Germinal center (tissue), 1 donor: ENCODE measurements at regions not wholly inside any gene's neighbourhood (a gene's known extent, or its start where the extent isn't known, plus 50 kb on each side); places are given as distances from the start of the nearest gene placed in this dataset.

Source experiments
- DNase-seq: peaks from one replicate; pipeline ENCODE4 v3.0.0; 2012; ENCODE audit warnings: mixed read lengths, low spot score

DNA sequence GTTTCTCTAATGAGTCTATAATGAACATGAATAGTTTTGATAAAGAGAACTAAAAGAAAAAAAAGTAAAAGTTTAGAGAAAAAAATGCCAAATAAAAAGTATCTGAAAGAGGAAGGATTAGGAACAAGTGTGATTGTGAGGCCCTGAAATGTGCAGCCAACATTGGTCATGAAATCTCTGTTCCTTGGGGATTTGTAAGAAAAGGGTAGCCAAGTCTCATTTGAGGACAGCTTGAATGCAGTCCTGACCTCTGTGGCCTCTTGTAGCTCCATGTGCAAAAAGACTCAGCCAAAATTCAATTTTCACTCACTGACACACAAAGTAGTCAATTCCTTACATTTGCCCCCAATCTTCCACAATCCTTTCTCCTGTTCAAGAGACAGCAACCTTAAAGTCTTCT, 167.9 kb downstream of the KLF12 start:
- no peak for DNase-seq

DNA sequence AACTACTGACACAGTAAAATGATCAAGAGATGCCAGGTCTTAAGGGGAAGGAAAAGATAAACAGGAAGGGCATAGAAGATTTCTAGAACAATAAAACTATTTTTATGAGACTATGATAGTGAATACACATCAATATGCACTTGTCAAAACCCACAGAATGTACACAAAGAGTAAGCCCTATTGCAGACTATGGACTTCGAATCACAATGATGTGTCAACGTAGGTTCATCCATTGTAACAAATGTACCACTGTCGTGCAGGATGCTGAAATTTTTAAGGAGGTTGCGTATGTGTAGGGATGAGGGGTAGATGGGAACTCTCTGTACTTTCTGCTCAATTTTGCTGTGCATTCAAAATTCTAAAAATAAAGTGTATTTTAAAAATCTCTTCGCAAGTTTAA, 171.9 kb downstream of the KLF12 start:
- no peak for DNase-seq

DNA sequence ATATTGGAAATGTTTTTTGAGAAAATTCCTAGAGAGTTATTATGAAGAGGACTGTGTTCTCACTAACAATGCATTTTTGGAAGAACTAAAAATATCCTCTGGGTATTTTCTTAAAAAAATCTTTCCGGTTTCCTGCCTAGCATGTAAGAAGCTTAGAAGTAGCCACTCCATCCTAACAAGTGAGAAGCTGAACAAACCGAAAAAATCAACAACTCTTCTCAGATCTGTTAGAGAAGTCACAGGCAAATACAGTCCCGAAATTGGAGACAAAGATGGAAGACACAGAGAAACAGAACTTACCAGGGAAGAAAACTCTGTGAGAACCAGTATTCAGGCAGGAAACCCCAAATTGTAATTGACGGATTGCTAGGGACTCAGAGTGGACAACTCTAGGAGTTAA, 173.0 kb downstream of the KLF12 start:
- DNase-seq: no peak

DNA sequence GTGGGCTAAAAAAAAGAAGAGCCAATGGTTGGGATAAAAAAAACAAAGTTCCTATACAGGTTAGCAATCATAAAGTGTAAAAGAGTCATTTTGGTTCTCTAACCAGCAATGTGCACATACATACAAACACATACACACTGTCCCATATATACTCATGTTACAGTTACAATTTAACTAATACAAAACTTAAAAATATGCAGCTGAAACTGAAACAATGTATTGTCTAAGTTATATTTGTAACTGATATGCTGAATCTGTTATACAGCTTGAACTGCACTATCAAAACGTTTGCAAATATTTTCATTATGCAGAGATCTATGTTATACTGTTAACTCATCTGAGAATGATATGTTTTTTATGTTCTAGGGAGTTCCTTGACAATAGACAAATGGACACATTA, 173.7 kb downstream of the KLF12 start:
- no peak for DNase-seq

DNA sequence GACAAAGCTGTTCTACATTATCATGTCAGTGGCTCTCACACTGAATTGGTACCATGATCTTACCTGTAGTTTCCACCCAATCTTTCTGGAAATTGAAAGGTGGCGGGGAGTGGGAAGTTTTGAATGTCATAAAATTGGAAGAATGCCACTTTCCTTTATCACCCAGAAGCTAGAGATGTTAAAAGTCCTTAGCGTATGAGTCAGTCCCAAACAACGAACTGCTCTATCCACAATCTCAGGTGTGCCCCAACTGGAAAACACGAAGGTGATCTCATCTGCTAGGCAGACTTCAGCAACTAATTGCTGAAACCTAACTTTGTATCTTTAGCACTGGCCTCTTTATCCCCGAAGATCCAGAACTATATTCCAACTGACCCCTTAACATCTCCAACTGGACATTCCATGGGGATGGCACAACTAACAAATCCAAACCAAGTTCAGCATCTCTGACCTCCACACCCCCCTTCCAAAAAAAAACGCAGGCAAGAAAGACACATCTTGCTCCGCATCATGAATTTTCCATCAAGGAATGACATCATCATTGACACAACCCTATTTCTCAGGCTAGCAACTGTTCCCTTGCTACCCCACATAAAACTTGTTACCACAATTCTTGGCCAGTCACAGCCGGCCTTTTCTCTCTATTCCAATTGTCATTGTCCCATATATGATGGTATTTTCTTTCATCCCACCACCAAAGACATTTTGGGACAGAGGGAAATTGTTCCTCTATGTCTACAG, 175.4 kb downstream of the KLF12 start:
- no peak for DNase-seq

DNA sequence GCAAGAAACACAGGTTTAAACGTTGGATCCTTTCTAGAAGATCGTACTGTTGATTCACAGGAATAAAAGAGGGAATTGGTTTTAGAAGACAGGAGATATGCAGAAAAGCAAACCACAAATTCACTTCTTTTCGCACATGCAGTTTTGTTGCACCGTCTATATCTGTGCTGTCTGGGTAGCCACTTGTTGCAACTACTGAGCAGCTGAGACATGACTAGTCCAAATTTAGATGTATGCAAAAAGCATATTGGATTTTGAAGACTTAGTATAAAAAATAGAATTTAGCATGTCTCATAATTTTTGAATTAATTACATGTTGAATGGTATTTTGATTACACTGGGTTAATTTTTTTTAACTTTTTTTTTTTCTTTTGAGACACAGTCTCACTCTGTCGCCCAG, 176.3 kb downstream of the KLF12 start:
- no peak for DNase-seq

DNA sequence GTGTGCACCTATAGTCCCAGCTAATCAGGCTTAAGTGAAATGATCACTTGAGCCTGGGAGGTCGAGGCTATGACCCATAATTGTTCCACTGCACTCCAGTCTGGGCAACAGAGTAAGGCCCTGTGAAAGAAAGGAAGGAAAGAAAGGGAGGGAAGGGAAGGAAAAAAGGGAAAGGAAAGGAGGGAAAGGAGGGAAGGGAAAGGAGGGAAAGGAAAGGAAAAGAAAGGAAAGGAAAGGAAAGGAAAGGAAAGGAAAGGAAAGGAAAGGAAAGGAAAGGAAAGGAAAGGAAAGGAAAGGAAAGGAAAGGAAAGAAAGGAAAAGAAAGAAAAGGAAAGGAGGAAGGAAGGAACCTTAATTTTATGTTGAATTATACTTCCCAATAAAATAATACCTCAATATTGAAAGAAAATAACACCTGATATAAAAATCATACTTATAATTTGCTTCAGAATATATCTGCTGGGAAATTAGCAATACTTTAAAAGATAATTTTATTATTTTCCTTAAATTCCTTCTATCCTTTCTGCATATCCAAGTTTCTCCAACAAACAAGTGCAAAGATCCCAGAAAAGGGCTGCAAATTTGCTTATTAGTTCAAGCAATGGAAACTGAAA, 177.3 kb downstream of the KLF12 start:
- DNase-seq: no peak

DNA sequence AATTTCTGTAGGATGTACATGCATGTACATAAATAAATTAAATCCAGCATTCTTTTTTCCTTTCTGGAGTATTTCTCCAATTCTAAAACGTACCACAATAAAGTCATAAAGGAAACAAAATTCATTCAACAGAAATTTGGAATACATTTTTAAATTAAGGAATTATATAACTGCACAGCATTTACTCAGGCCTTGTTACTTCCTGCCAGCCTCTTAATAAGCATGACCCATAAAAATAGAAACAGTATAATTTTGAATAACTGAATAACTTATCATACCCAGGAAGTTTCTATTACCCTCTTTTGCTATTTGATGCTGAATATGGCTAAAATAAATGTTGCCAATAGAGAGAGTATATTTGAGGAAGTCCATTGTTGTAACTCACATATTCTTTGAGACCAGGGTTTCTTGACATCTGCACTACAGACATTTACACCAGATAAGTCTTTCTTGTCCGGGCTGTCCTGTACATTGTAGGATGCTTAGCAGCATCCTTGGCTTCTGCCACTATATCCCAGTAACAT, 178.2 kb downstream of the KLF12 start:
- DNase-seq: peak; percentile 23

DNA sequence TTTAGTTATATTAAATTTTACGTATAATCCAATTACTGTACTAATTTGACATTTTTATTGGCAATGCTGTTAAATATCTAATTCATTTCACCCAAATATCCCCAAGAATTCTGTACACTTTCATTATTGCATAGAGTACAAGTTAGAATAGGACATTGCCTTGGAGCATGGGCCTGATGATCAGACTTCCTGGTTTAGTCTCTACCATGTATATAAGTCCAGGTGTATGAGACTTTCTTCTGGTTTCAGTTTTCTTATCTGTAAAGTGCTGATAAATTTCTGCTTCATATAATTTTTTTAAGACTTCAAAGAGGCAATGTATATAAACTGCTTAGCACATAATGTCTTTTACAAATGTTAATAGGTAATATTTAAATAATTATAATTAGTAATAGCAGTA, 179.4 kb downstream of the KLF12 start:
- DNase-seq: no peak

DNA sequence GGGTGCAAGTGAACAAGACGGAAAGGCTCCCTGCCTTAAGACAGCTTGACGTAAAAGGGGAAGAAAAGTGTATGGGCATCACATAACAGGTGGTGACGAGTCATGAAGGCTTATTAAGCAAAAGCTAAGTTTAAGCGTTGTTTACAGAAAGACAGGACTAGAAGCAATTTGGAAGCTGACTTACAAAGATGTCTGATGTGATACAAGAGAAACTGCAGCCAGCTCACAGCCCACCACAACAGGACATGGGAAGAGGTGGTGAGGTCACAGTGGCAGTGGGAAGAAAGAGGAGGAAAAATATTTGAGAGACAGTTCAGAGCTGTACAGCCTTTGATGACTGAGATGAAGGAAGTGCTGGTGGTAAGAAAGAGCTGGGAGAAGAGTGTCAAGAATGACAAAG, 181.6 kb downstream of the KLF12 start:
- no peak for DNase-seq

DNA sequence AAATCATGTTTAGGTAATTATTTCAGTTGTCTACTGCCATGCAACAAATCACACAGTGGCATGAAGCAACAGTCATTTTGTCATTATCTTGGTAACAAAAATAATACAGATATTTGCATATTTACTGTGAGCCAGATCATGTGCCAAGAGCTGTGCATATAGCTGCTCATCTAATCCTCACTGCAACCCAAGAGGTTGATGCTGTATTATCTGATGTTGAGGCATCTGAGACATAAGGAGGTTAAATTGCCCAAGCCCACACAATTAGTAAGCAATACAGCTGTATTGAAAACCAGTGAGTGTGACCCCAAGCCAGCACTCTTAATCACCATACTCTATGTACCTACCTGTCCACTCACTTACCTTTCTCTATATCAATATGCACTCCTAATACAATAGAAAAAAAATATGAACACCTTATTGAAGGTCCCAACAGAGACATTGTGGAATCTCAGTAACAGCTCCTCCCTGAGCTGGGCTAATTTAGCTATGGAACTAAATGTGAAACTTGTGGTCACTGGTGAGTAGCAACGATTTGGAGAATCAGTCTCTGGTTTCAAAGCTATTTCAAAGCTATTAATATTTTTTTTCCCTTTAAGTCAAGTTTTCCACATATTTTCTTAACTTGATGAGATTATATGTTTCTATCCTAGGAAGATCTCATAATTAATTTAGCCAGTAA, 185.2 kb downstream of the KLF12 start:
- DNase-seq: no peak

DNA sequence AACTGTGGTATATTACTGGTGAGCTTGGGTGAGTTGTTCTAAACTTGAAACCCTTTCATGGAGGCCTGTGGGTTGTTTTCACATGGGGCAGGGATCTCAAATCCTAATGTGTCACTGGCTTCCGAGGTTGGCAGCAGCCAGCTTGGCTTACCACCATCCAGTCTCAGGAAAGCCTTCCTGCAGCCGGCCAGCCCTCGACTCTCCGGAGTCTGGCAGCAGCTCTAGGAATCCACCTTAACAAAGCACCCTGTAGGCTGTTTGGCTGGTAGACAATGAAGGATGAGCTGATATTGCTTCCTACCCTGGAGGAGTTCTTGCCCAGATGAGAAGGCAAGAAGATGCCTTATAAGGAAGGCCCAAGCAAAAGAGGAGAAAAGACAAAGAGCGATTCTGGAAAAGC, 188.3 kb downstream of the KLF12 start:
- no peak for DNase-seq

DNA sequence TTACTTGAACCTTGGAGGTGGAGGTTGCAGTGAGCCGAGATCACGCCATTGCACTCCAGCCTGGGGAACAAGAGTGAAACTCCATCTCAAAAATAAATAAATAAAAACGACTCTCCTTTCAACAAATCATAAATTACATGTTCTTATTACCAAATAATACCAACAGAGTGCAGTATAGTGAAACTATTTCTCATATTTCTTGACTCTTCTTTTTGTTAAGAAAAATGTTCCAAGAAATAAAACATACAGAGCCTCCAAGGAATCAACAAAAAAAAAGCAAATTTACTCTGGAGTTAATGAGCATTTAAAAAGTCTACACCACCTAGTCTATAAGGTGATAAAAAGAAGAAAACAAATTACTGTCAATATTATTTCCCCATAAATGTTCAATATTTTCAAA, 188.8 kb downstream of the KLF12 start:
- no peak for DNase-seq

DNA sequence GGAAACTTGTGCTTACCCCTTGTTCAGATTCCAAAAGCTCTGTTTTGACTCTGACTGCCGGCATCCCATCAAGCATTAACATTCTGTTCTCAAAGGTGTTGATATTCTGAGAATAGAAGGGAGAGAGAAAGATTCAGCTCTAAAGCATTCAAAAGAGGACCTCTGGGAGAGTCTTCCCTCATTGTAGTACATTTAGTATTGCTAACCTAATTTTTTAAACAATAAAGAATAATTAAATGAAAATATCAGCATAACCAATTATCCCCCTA, 190.3 kb downstream of the KLF12 start:
- DNase-seq: no peak

DNA sequence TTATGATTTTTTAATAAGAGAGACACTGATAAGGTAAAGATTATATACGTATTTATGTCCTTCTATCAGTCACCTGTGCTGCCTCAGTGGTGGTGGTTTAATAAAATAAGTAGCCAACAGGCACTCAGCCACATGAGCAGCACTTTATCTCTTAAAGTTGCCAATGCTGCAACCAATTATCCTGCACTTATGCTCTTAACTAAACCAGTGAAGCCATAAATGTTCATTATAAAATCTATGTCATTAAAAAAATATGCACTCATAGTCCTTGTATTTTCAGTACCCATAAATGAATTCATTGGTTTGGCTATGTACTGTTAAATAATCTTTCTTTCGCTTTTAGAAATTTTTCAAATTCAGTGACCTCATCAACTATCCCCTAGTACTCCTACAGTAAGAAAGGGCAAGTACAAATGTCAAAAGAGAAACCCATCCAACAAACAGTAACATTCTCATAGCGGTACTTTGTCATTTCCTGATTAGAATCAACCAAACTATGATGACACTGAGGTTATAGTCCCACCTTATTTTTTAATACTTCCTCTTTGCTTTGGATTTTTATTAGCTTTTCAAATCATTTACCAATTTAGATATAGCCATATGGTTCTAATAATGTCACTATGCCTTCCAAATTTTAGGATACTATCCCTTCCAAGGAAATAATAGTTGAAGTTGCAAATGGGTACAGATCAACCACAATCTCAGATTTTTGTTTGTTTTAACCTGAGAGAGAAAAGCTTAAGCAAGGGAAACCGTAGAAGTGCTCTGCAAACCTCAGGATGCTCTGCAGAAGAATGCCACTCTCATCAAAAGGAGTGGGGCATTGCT, 190.9 kb downstream of the KLF12 start:
- DNase-seq: no peak

DNA sequence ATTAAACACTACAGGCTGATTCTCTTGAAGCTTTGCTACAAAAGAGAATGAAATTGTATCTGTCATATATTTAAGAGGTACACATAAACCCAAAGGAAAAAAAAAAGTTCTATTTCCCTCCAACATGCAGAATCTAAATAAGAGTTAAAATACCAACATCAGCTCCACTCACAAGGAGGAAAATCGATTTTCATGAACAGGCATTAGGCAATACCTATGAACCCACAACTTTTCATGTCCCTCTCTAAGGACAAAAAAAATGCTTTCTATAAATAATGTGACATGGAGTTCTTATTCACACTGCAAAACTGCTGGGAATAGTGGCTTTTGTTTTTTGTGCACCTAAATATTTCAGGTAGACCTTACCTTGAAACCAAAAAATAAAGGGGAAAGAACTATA, 192.5 kb downstream of the KLF12 start:
- DNase-seq: no peak

DNA sequence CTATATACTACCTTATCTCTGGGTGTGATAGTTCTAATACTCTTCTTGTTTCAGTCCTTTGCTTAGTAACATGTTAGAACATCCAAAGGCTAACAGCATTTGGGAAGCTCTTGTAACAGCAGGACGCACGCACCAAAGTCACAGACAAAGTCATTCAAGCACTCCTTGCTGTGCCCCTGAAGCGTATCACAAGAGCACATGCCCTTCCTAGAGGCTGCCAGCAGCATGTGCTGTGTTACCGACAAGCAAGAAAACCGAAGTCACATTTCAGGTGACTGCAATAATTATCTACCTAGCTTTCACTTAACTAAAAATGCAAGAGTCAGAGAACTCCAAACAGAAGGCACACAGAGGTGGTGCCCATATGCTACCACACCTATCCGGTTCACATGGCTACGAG, 194.1 kb downstream of the KLF12 start:
- no peak for DNase-seq

DNA sequence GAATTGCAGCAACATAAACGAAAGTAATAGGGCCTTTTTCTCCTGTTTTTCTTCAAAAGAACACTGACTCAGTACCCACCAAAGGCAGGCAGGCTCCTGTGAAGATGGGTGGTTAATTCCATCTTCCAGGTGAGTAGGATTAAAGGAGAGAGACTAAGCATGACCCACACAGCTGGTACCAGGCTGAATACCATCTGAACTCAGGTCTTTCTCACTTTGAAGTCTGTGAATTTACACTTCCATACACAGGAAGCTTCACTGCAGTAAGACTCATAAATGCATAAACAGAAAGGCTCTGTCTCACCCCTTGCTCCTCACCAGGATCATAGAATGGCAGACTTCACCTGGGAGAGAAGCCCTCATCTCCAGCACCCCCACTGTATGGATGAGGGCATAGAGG, 194.6 kb downstream of the KLF12 start:
- DNase-seq: no peak

DNA sequence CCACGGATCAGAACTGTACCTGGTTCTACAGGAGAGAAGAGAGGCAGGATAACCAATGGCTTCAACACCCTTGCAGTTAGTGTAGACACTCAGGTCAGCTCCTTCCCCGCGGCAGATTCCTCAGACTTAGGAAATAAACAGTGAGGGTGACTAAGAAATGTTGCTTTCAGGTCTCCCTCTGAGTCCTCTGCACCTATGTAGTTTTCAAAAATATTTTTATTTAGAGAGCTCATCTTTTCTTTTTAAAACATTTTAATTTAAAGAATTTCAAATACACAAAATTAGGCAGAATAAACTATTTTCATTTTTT, 195.2 kb downstream of the KLF12 start:
- no peak for DNase-seq

DNA sequence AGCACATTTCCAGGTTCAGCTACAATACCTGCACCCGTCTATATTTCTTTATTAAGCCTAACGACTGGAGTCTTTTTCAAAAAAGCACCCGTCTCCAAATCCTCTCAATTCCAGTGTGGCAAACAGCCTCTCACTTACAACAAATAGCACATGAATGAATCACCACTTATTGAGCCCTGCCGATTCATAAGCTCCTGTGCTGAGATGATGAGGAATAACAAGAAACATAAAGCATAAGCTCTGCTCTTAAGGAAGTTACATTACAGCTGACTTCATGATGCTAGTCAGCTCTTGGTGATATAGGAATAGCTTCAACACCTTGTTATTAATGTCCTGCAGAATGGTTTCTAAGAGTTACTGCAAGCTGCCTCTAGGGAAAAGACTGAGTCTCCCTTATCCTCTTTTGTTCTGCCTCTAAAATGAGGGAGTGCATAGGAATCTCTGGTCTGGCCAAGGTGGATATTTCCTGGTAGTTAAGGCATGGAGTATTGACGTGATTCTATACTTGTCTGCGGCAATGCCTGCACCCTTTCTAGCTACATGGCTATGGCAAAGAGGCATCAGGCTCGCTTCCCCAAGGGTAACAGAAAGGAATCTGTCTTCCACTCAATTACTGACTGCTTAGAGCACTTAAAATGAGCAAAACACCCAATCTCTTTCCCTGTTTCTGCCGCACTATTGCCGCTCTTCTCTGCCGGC, 195.7 kb downstream of the KLF12 start:
- no peak for DNase-seq

DNA sequence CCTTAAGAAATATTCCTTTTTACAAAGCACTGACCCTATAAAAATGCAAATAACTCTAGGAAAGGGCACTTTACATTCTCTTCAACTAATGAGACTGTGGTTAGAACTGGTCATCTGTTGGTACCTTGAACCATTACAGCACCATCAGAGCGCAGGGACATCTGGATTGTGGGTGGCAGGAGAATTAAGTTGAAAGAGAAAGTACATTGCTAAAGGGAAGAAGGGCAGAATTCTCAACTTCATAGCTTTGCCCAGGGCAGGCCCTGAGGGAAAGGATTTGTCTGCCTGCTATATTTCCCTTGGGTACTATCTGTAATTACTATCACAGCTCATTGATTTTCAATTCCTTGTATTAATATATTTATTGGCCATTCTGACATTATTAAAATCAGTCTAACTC, 196.8 kb downstream of the KLF12 start:
- no peak for DNase-seq

DNA sequence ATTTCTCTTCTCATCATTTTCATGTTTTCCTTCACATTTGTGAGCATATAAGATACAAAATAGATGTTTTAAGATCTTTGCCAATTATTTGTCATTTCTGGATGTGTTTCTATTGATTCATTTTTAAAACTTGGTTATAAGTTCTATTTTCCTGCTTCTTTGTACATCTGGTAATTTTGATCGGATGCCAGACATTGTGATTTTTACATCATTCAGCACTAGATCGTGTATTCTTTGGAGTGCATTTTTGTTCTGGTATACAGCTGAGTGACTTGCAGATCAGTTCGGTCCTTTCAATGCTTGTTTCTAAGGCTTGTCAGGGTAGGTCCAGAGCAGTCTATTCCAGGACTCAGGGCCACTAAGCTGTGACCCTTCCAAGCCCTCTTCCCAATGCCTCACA, 198.2 kb downstream of the KLF12 start:
- DNase-seq: no peak
